Neutrophil (primary cell): ENCODE measurements at regions not wholly inside any gene's neighbourhood (a gene's known extent, or its start where the extent isn't known, plus 50 kb on each side); places are given as distances from the start of the nearest gene placed in this dataset.

Source experiments
- H3K27ac ChIP-seq: fragments of 200-600 bp; sonication (generic); 2 replicates; pipeline ENCODE4 v1.5.1; 2016; ENCODE audit warnings: mild to moderate bottlenecking, moderate library complexity
- H3K27me3 ChIP-seq: fragments of 200-600 bp; sonication (generic); 2 replicates; pipeline ENCODE4 v1.6.0; 2016; ENCODE audit warnings: mild to moderate bottlenecking
- H3K36me3 ChIP-seq: fragments of 200-600 bp; sonication (generic); 2 replicates; pipeline ENCODE4 v1.5.1; 2017
- H3K4me1 ChIP-seq, 2 experiments: fragments of 200-600 bp in 1 of 2; sonication (generic) in 1 of 2; 1 replicate in 1 of 2; 2 replicates in 1 of 2; pipeline versions ENCODE4 v1.5.1 to v1.6.1; 2013 to 2016; ENCODE audit warnings: low read depth in 1 of 2, low read length in 1 of 2, mild to moderate bottlenecking in 1 of 2, moderate library complexity in 1 of 2; ENCODE audit not compliant: control insufficient read depth in 1 of 2, insufficient read depth in 1 of 2
- H3K4me3 ChIP-seq, 2 experiments: fragments of 200-600 bp in 1 of 2; sonication (generic) in 1 of 2; 1 replicate in 1 of 2; 2 replicates in 1 of 2; pipeline ENCODE4 v1.5.1; 2013 to 2016; ENCODE audit warnings: low read depth in 1 of 2, low read length in 1 of 2, mild to moderate bottlenecking in 1 of 2, moderate library complexity in 1 of 2
- H3K9me3 ChIP-seq: fragments of 200-600 bp; sonication (generic); 2 replicates; pipeline ENCODE4 v1.5.1; 2016
- TF ChIP-seq, protein P1 (sequence below): fragments of 200-600 bp; sonication (generic); IDR thresholded peaks from 2 replicates; pipeline ENCODE4 v1.5.1; 2016; ENCODE audit warnings: antibody characterized with exemption

- H3K9me3 ChIP-seq: no peaks in the 10 kb centered on the region
- TF ChIP-seq, protein P1, sequence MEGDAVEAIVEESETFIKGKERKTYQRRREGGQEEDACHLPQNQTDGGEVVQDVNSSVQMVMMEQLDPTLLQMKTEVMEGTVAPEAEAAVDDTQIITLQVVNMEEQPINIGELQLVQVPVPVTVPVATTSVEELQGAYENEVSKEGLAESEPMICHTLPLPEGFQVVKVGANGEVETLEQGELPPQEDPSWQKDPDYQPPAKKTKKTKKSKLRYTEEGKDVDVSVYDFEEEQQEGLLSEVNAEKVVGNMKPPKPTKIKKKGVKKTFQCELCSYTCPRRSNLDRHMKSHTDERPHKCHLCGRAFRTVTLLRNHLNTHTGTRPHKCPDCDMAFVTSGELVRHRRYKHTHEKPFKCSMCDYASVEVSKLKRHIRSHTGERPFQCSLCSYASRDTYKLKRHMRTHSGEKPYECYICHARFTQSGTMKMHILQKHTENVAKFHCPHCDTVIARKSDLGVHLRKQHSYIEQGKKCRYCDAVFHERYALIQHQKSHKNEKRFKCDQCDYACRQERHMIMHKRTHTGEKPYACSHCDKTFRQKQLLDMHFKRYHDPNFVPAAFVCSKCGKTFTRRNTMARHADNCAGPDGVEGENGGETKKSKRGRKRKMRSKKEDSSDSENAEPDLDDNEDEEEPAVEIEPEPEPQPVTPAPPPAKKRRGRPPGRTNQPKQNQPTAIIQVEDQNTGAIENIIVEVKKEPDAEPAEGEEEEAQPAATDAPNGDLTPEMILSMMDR: no peak
- no peaks in the 10 kb centered on the region for H3K4me1 ChIP-seq
- H3K27ac ChIP-seq: no peak overlapping the region
- no peaks in the 10 kb centered on the region for H3K36me3 ChIP-seq
- no peak overlapping the region for H3K4me3 ChIP-seq
- H3K27me3 ChIP-seq: no peaks in the 10 kb centered on the region
Observed at GRCh38 chr11:92443199-92443598, 218.6 kb downstream of the FAT3 start.

DNA sequence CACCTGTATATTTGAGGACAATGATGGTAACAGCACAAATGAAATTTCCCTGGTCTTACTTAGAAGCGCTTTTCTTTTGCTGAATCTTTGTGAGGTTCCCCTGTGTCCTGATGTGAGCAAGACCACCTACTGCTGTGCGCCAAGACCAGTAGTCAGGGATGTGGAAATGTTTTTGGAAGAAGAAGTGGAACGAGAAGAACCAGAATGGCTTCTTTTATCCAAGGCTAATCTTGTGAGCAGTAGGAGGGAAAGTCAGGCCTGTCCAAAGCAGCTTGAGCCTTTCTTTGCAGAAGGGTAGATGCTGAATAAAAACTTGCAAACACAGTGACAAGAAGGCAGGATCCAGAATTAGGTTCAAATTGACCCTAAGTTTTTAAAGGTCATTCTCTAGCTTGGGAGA lies 223.0 kb downstream of the FAT3 start:
- no peak overlapping the region for H3K27ac ChIP-seq
- H3K27me3 ChIP-seq: no peaks in the 10 kb centered on the region
- H3K9me3 ChIP-seq: no peaks in the 10 kb centered on the region
- TF ChIP-seq, protein P1: no peak
- no peaks in the 10 kb centered on the region for H3K36me3 ChIP-seq
- H3K4me3 ChIP-seq: no peak overlapping the region
- H3K4me1 ChIP-seq: no peaks in the 10 kb centered on the region

DNA sequence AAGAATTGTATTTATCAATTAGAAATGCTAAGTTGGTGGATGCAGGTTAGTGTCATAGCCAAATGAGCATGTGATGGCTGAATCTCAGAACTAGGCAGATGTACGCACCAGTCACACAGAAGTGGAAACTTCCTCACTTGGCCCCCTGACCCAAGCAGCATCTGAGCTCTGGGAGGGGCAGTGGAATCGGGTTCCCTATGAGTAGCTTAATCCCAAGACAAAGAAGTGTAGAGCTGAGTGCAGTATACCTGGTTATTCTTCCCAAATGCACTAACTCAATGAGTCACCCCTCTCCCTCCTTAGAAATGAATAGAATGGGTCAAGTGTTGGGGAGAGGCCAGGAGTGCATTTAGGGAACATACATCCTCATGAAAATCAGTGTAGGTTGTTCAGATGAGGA lies 224.6 kb downstream of the FAT3 start:
- no peak overlapping the region for H3K4me3 ChIP-seq
- TF ChIP-seq, protein P1: no peak
- H3K36me3 ChIP-seq: no peaks in the 10 kb centered on the region
- H3K27ac ChIP-seq: no peak overlapping the region
- no peaks in the 10 kb centered on the region for H3K4me1 ChIP-seq
- no peaks in the 10 kb centered on the region for H3K9me3 ChIP-seq
- no peaks in the 10 kb centered on the region for H3K27me3 ChIP-seq

- Histone ChIP-seq H3K9me3 (no peaks in the 10 kb centered on the region), H3K4me1 (no peaks in the 10 kb centered on the region), H3K27ac (no peak overlapping the region), H3K4me3 (no peak overlapping the region), H3K36me3 (no peaks in the 10 kb centered on the region), H3K27me3 (no peaks in the 10 kb centered on the region)
- TF ChIP-seq, protein P1: no peak
Observed at GRCh38 chr11:92449780-92450179, 225.2 kb downstream of the FAT3 start.

DNA sequence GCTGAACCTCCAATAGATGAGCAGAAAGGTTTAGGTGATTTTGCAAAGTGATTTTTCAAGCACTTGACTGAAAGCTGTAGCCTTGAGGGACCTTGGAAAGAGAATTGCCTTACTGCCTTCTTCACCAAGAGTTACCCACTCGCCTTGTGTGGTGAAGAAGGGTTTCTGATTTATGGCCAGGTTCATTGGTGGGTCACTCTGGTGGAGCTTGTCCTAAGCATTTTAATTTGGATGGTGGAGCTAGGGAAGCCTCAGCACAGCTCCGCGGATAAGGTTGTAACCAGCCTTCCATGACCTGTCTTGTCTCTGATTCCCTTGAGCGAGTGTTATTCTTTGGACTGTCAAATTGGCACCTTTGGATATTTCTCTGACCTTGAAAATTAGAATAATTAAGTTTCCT lies 226.4 kb downstream of the FAT3 start:
- Histone ChIP-seq H3K4me1 (no peaks in the 10 kb centered on the region), H3K27ac (no peak overlapping the region), H3K27me3 (no peaks in the 10 kb centered on the region), H3K4me3 (no peak overlapping the region), H3K36me3 (no peaks in the 10 kb centered on the region), H3K9me3 (no peaks in the 10 kb centered on the region)
- TF ChIP-seq, protein P1: no peak

GRCh38 chr11:92453055-92453454 lies 228.4 kb downstream of the FAT3 start:
- no peaks in the 10 kb centered on the region for H3K36me3 ChIP-seq
- no peaks in the 10 kb centered on the region for H3K27me3 ChIP-seq
- no peak overlapping the region for H3K4me3 ChIP-seq
- no peaks in the 10 kb centered on the region for H3K9me3 ChIP-seq
- TF ChIP-seq, protein P1: no peak
- H3K27ac ChIP-seq: no peak overlapping the region
- no peaks in the 10 kb centered on the region for H3K4me1 ChIP-seq
